B cell (primary cell): ENCODE measurements at regions not wholly inside any gene's neighbourhood (a gene's known extent, or its start where the extent isn't known, plus 50 kb on each side); places are given as distances from the start of the nearest gene placed in this dataset.

Experiments
- ATAC-seq: fragments of 200-7000 bp; cut with Tn5 transposase; one replicate; pipeline ENCODE4 v1.10.0; 2021; ENCODE audit warnings: low read depth, mild to moderate bottlenecking, moderate number of reproducible peaks, moderate library complexity
- CTCF ChIA-PET: fragments of 350-600 bp; sonication (Branson Sonifier 250); formaldehyde crosslinking; loops from one replicate; lab custom pipeline; 2021; ENCODE audit warnings: antibody characterized with exemption, inconsistent platforms; lab: Charles Lee
- POLR2A ChIA-PET: fragments of 350-600 bp; sonication (Branson Sonifier 250); formaldehyde crosslinking; loops from one replicate; lab custom pipeline; 2021; ENCODE audit warnings: antibody characterized with exemption; lab: Charles Lee
- DNase-seq: peaks from one replicate; pipeline ENCODE4 v3.0.0; 2013
- H2AFZ ChIP-seq: 2 replicates; pipeline ENCODE4 v1.6.1; 2012; ENCODE audit warnings: mild to moderate bottlenecking, low read depth, low read length; ENCODE audit not compliant: insufficient read depth, poor library complexity, severe bottlenecking
- H3K27ac ChIP-seq, 2 donors: 1 replicate in 1 of 2; 2 replicates in 1 of 2; pipeline ENCODE4 v1.5.1; 2012 to 2013; ENCODE audit warnings: low read length in 2 of 2, mild to moderate bottlenecking in 2 of 2, moderate library complexity in 1 of 2
- H3K27me3 ChIP-seq, 4 experiments: fragments of 200-600 bp in 1 of 4; sonication (generic) in 1 of 4; replicated peaks in 1 of 4; 1 replicate in 2 of 4; 2 replicates in 2 of 4; pipeline versions ENCODE4 v1.6.1 to v1.7.0; 2013 to 2016; ENCODE audit warnings: low read length in 3 of 4, mild to moderate bottlenecking in 2 of 4, mixed read lengths in 1 of 4, moderate library complexity in 1 of 4; ENCODE audit not compliant: insufficient read depth in 4 of 4, control insufficient read depth in 3 of 4; ENCODE audit errors: control extremely low read depth in 1 of 4
- H3K36me3 ChIP-seq, 2 experiments: replicated peaks in 1 of 2; 1 replicate in 1 of 2; 2 replicates in 1 of 2; pipeline versions ENCODE4 v1.6.1 to v1.7.1; 2013; ENCODE audit warnings: low read length in 1 of 2; ENCODE audit not compliant: insufficient read depth in 2 of 2, control insufficient read depth in 1 of 2; ENCODE audit errors: control extremely low read depth in 1 of 2, extremely low read depth in 1 of 2
- H3K4me1 ChIP-seq, 2 donors: fragments of 200-600 bp in 1 of 2; sonication (generic) in 1 of 2; 1 replicate in 1 of 2; 2 replicates in 1 of 2; pipeline versions ENCODE4 v1.5.1 to v1.6.1; 2013 to 2017; ENCODE audit warnings: low read length in 2 of 2; ENCODE audit not compliant: control insufficient read depth in 2 of 2, insufficient read depth in 2 of 2
- H3K4me2 ChIP-seq: replicated peaks from 2 replicates; pipeline ENCODE3; 2012; ENCODE audit warnings: mild to moderate bottlenecking, low read depth, low read length; ENCODE audit not compliant: poor library complexity, severe bottlenecking
- H3K4me3 ChIP-seq, 5 experiments: fragments of 200-600 bp in 1 of 5; sonication (generic) in 1 of 5; 1 replicate in 3 of 5; 2 replicates in 2 of 5; pipeline versions ENCODE4 v1.5.1 to v1.7.0; 2011 to 2016; ENCODE audit warnings: low read length in 4 of 5, mild to moderate bottlenecking in 4 of 5, low read depth in 2 of 5, control low read depth in 1 of 5, moderate library complexity in 1 of 5; ENCODE audit not compliant: insufficient read depth in 1 of 5; ENCODE audit errors: control extremely low read depth in 1 of 5, extremely low read depth in 1 of 5
- H3K79me2 ChIP-seq: fragments of 200-600 bp; sonication (generic); one replicate; pipeline ENCODE4 v1.6.0; 2016; ENCODE audit warnings: low read length; ENCODE audit not compliant: control insufficient read depth, insufficient read depth
- H3K9ac ChIP-seq: fragments of 200-600 bp; sonication (generic); 2 replicates; pipeline ENCODE4 v1.6.1; 2017; ENCODE audit warnings: mild to moderate bottlenecking, low read length, moderate library complexity
- H3K9me3 ChIP-seq, 3 donors: one replicate each; pipeline versions ENCODE4 v1.6.1 to v1.7.1; 2013; ENCODE audit warnings: low read length in 2 of 3; ENCODE audit not compliant: control insufficient read depth in 2 of 3, insufficient read depth in 1 of 3; ENCODE audit errors: control extremely low read depth in 1 of 3
- H4K20me1 ChIP-seq: 2 replicates; pipeline ENCODE4 v1.6.0; 2012; ENCODE audit warnings: mild to moderate bottlenecking, low read length; ENCODE audit not compliant: insufficient read depth, control insufficient read depth, poor library complexity, severe bottlenecking
- H3K27ac Mint-ChIP-seq: one replicate; pipeline ENCODE4 v1.8.0; 2021; ENCODE audit warnings: mixed read lengths
- H3K27me3 Mint-ChIP-seq: one replicate; pipeline ENCODE4 v1.8.0; 2021; ENCODE audit warnings: mixed read lengths
- H3K4me1 Mint-ChIP-seq: one replicate; pipeline ENCODE4 v1.8.0; 2021; ENCODE audit warnings: mixed read lengths
- H3K4me3 Mint-ChIP-seq: one replicate; pipeline ENCODE4 v1.8.0; 2021; ENCODE audit warnings: mixed read lengths
- H3K9me3 Mint-ChIP-seq: one replicate; pipeline ENCODE4 v1.8.0; 2022; ENCODE audit warnings: mixed read lengths; ENCODE audit not compliant: insufficient read depth
- CTCF ChIP-seq: fragments of 200-600 bp; IDR thresholded peaks from one replicate; pipeline ENCODE4 v1.8.0; 2022; ENCODE audit warnings: antibody characterized with exemption, mild to moderate bottlenecking
- EZH2 ChIP-seq: IDR thresholded peaks from 2 replicates; pipeline ENCODE4 v1.6.1; 2012; ENCODE audit warnings: borderline replicate concordance, low read depth, mild to moderate bottlenecking, moderate library complexity, low read length; ENCODE audit not compliant: insufficient read depth, poor library complexity, severe bottlenecking
- WGBS: methylation state at CpG from one replicate; pipeline ENCODE4 v1.1.5; 2013; ENCODE audit warnings: missing lambda C conversion rate; ENCODE audit not compliant: insufficient coverage; 5-methylcytosine and 5-hydroxymethylcytosine counted together
- intact Hi-C: fragments of 100-400 bp; cut with micrococcal nuclease; formaldehyde crosslinking; loops from one replicate; pipeline ENCODE4 v1.10.0; 2022

- H3K4me1 Mint-ChIP-seq = no peaks in the 10 kb centered on the region
Measured at GRCh38 chr17:6233339-6233738, 163.2 kb downstream of the WSCD1 start.

GRCh38 chr17:6232732-6233101, 162.5 kb downstream of the WSCD1 start:
- Mint-ChIP-seq H3K4me3 (no peak overlapping the region), H3K9me3 (no peaks in the 10 kb centered on the region), H3K27ac (no peak overlapping the region), H3K27me3 (peaks cover 1% of the 10 kb centered on the region), H3K4me1 (no peaks in the 10 kb centered on the region)
- Histone ChIP-seq H2AFZ (no peak overlapping the region), H3K36me3 (no peaks in the 10 kb centered on the region), H3K4me3 (no peak overlapping the region), H3K4me2 (no peak overlapping the region), H3K27ac (no peak overlapping the region), H3K4me1 (no peaks in the 10 kb centered on the region), H3K27me3 (no peaks in the 10 kb centered on the region), H4K20me1 (no peaks in the 10 kb centered on the region), H3K79me2 (no peaks in the 10 kb centered on the region), H3K9ac (no peak overlapping the region), H3K9me3 (peaks cover 0 to 3% (median 0%) of the 10 kb centered on the region in 3 donors)
- CTCF ChIA-PET = no interaction called here
- ATAC-seq (no peak), DNase-seq (no peak)
- intact Hi-C loops = no loop called here
- TF ChIP-seq EZH2 = no peak
- TF ChIP-seq CTCF = no peak
- POLR2A ChIA-PET = no interaction called here
- WGBS = 82% methylated on average over 7 of the region's 12 CpGs

More at GRCh38 chr17:6233339-6233738, 163.2 kb downstream of the WSCD1 start:
- 75% methylated on average over 4 of the region's 4 CpGs for WGBS
- intact Hi-C loops = no loop called here
- no peaks in the 10 kb centered on the region for H3K79me2 ChIP-seq
- no peak overlapping the region for H2AFZ ChIP-seq
- H3K4me1 ChIP-seq = no peaks in the 10 kb centered on the region
- no peak overlapping the region for H3K4me2 ChIP-seq
- TF ChIP-seq EZH2 (no peak), CTCF (no peak)
- no peak for DNase-seq
- H3K36me3 ChIP-seq = no peaks in the 10 kb centered on the region
- no peaks in the 10 kb centered on the region for H3K9me3 Mint-ChIP-seq
- H4K20me1 ChIP-seq = no peaks in the 10 kb centered on the region
- H3K27me3 ChIP-seq = no peaks in the 10 kb centered on the region
- POLR2A ChIA-PET = no interaction called here
- ATAC-seq = no peak
- no peak overlapping the region for H3K27ac ChIP-seq
- CTCF ChIA-PET = no interaction called here
- no peak overlapping the region for H3K27ac Mint-ChIP-seq
- no peak overlapping the region for H3K4me3 Mint-ChIP-seq
- H3K27me3 Mint-ChIP-seq = no peaks in the 10 kb centered on the region
- peaks cover 0 to 3% (median 0%) of the 10 kb centered on the region in 3 donors for H3K9me3 ChIP-seq
- no peak overlapping the region for H3K4me3 ChIP-seq
- H3K9ac ChIP-seq = no peak overlapping the region
